HG02852 (cell line): ENCODE measurements at regions not wholly inside any gene's neighbourhood (a gene's known extent, or its start where the extent isn't known, plus 50 kb on each side); places are given as distances from the start of the nearest gene placed in this dataset.
"Not testable (repeated sequence)": the region's sequence is repeated elsewhere in the genome, so short reads cannot be mapped to it uniquely, and the experiment has no call there.

Experiments used
- ATAC-seq: cut with Tn5 transposase; IDR thresholded peaks from one replicate; pipeline ENCODE4 v1.9.1; 2021; ENCODE audit warnings: mild to moderate bottlenecking, moderate library complexity; ENCODE audit not compliant: unreplicated experiment

GRCh38 chr14:101076451-101077198 is 173.1 kb upstream of the RTL1 start:
- no peak for ATAC-seq

GRCh38 chr14:101077481-101078074 is 174.1 kb upstream of the RTL1 start:
- ATAC-seq = no peak

- ATAC-seq = no peak
Measured at GRCh38 chr14:101078170-101078891, 174.8 kb upstream of the RTL1 start.

- no peak for ATAC-seq
Measured at GRCh38 chr14:101078892-101079221, 175.3 kb upstream of the RTL1 start.

GRCh38 chr14:101080922-101081593 is 177.5 kb upstream of the RTL1 start:
- no peak for ATAC-seq

GRCh38 chr14:101082036-101082435 is 178.5 kb upstream of the RTL1 start:
- ATAC-seq = no peak

- ATAC-seq = no peak
Measured at GRCh38 chr14:101082436-101083384, 179.2 kb upstream of the RTL1 start.

GRCh38 chr14:101083564-101084435 is 180.3 kb upstream of the RTL1 start:
- no peak for ATAC-seq

GRCh38 chr14:101084436-101084826 is 180.9 kb upstream of the RTL1 start:
- no peak for ATAC-seq

GRCh38 chr14:101086926-101087325 is 183.4 kb upstream of the RTL1 start:
- ATAC-seq = no peak

- no peak for ATAC-seq
Measured at GRCh38 chr14:101087614-101088394, 184.3 kb upstream of the RTL1 start.

GRCh38 chr14:101088395-101088667 is 184.8 kb upstream of the RTL1 start:
- no peak for ATAC-seq

GRCh38 chr14:101088714-101089113 is 185.2 kb upstream of the RTL1 start:
- no peak for ATAC-seq

GRCh38 chr14:101090478-101090877 is 187.0 kb upstream of the RTL1 start:
- not testable (repeated sequence) for ATAC-seq

GRCh38 chr14:101090976-101091375 is 187.5 kb upstream of the RTL1 start:
- no peak for ATAC-seq

- ATAC-seq = not testable (repeated sequence)
Measured at GRCh38 chr14:101094916-101095315, 191.4 kb upstream of the RTL1 start.

GRCh38 chr14:101096551-101096950 is 193.0 kb upstream of the RTL1 start:
- no peak for ATAC-seq

GRCh38 chr14:101097109-101097793 is 193.7 kb upstream of the RTL1 start:
- no peak for ATAC-seq
